Panc1 (cell line): ENCODE measurements at regions not wholly inside any gene's neighbourhood (a gene's known extent, or its start where the extent isn't known, plus 50 kb on each side); places are given as distances from the start of the nearest gene placed in this dataset.

Experiments
- POLR2AphosphoS5 ChIP-seq: IDR thresholded peaks from 2 replicates; pipeline ENCODE4 v1.6.1; 2012; ENCODE audit warnings: mild to moderate bottlenecking, low read depth, low read length, moderate library complexity
- SIN3A ChIP-seq: IDR thresholded peaks from 2 replicates; pipeline ENCODE4 v1.6.1; 2012; ENCODE audit warnings: low read depth, mild to moderate bottlenecking, low read length, moderate library complexity, borderline replicate concordance; ENCODE audit not compliant: insufficient read depth
- TF ChIP-seq, protein P1 (sequence below): fragments of 450-650 bp; IDR thresholded peaks from 2 replicates; pipeline ENCODE4 v1.5.1; 2017; ENCODE audit warnings: mild to moderate bottlenecking

- TF ChIP-seq, protein P1, sequence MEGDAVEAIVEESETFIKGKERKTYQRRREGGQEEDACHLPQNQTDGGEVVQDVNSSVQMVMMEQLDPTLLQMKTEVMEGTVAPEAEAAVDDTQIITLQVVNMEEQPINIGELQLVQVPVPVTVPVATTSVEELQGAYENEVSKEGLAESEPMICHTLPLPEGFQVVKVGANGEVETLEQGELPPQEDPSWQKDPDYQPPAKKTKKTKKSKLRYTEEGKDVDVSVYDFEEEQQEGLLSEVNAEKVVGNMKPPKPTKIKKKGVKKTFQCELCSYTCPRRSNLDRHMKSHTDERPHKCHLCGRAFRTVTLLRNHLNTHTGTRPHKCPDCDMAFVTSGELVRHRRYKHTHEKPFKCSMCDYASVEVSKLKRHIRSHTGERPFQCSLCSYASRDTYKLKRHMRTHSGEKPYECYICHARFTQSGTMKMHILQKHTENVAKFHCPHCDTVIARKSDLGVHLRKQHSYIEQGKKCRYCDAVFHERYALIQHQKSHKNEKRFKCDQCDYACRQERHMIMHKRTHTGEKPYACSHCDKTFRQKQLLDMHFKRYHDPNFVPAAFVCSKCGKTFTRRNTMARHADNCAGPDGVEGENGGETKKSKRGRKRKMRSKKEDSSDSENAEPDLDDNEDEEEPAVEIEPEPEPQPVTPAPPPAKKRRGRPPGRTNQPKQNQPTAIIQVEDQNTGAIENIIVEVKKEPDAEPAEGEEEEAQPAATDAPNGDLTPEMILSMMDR, result no peak
- TF ChIP-seq SIN3A (no peak), POLR2AphosphoS5 (no peak)
Measured at GRCh38 chr13:58843071-58843470, 1211.5 kb downstream of the PCDH17 start.
